CD4-positive, alpha-beta T cell (primary cell): ENCODE measurements at regions not wholly inside any gene's neighbourhood (a gene's known extent, or its start where the extent isn't known, plus 50 kb on each side); places are given as distances from the start of the nearest gene placed in this dataset.

ENCODE experiments used
- ATAC-seq: fragments of 200-7000 bp; cut with Tn5 transposase; one replicate; pipeline ENCODE4 v1.10.0; 2022; ENCODE audit warnings: mild to moderate bottlenecking; ENCODE audit not compliant: poor library complexity
- CTCF ChIA-PET: fragments of 350-600 bp; sonication (Branson Sonifier 250); formaldehyde crosslinking; loops from one replicate; lab custom pipeline; 2021; ENCODE audit warnings: antibody characterized with exemption, inconsistent platforms; lab: Charles Lee
- POLR2A ChIA-PET: fragments of 350-600 bp; sonication (Branson Sonifier 250); formaldehyde crosslinking; loops from one replicate; lab custom pipeline; 2021; ENCODE audit warnings: antibody characterized with exemption, inconsistent platforms; lab: Charles Lee
- DNase-seq, 14 experiments: peaks; one replicate each; pipeline ENCODE4 v3.0.0-alpha.2; 2013 to 2020; ENCODE audit warnings: mixed read lengths in 2 of 14
- H3K27ac ChIP-seq, 2 donors: one replicate each; pipeline versions ENCODE4 v1.5.1 to v1.7.0; 2013; ENCODE audit warnings: low read length in 2 of 2, low read depth in 1 of 2, mild to moderate bottlenecking in 1 of 2
- H3K27me3 ChIP-seq, 2 experiments: 1 replicate in 1 of 2; 2 replicates in 1 of 2; pipeline versions ENCODE4 v1.6.1 to v1.7.0; 2013; ENCODE audit warnings: low read length in 2 of 2, control low read depth in 1 of 2, mild to moderate bottlenecking in 1 of 2, moderate library complexity in 1 of 2; ENCODE audit not compliant: insufficient read depth in 2 of 2, control insufficient read depth in 1 of 2
- H3K36me3 ChIP-seq: one replicate; pipeline ENCODE4 v1.6.1; 2013; ENCODE audit warnings: low read length, control low read depth; ENCODE audit not compliant: insufficient read depth
- H3K4me1 ChIP-seq: one replicate; pipeline ENCODE4 v1.6.1; 2013; ENCODE audit warnings: low read length, control low read depth; ENCODE audit not compliant: insufficient read depth
- H3K4me3 ChIP-seq: one replicate; pipeline ENCODE4 v1.5.1; 2013; ENCODE audit warnings: mild to moderate bottlenecking, low read length, moderate library complexity
- H3K9me3 ChIP-seq, 2 experiments: 1 replicate in 1 of 2; 2 replicates in 1 of 2; pipeline versions ENCODE4 v1.6.1 to v1.7.0; 2013; ENCODE audit warnings: low read length in 2 of 2, mild to moderate bottlenecking in 2 of 2, control low read depth in 1 of 2, moderate library complexity in 1 of 2; ENCODE audit not compliant: control insufficient read depth in 1 of 2, insufficient read depth in 1 of 2
- H3K27ac Mint-ChIP-seq: one replicate; pipeline ENCODE4 v1.8.0; 2020; ENCODE audit warnings: mixed read lengths
- H3K27me3 Mint-ChIP-seq: one replicate; pipeline ENCODE4 v1.8.0; 2021; ENCODE audit warnings: mixed read lengths
- H3K36me3 Mint-ChIP-seq: one replicate; pipeline ENCODE4 v1.8.0; 2021; ENCODE audit warnings: low read depth, mixed read lengths
- H3K4me1 Mint-ChIP-seq: one replicate; pipeline ENCODE4 v1.8.0; 2021; ENCODE audit warnings: low read depth, mixed read lengths
- H3K4me3 Mint-ChIP-seq: one replicate; pipeline ENCODE4 v1.8.0; 2020; ENCODE audit warnings: mild to moderate bottlenecking, mixed read lengths
- H3K9me3 Mint-ChIP-seq: one replicate; pipeline ENCODE4 v1.8.0; 2020; ENCODE audit warnings: mixed read lengths
- intact Hi-C, 2 experiments: fragments of 100-400 bp; cut with DNase I in 1 of 2; cut with micrococcal nuclease in 1 of 2; formaldehyde crosslinking; loops; one replicate each; pipeline versions ENCODE4 v1.15.1 to v1.9.0; 2023 to 2025; cut with DNase I, micrococcal nuclease
- TF ChIP-seq, protein P1 (sequence below): fragments of 200-600 bp; IDR thresholded peaks from one replicate; pipeline ENCODE4 v1.8.0; 2022; ENCODE audit warnings: antibody characterized with exemption, mild to moderate bottlenecking

DNA sequence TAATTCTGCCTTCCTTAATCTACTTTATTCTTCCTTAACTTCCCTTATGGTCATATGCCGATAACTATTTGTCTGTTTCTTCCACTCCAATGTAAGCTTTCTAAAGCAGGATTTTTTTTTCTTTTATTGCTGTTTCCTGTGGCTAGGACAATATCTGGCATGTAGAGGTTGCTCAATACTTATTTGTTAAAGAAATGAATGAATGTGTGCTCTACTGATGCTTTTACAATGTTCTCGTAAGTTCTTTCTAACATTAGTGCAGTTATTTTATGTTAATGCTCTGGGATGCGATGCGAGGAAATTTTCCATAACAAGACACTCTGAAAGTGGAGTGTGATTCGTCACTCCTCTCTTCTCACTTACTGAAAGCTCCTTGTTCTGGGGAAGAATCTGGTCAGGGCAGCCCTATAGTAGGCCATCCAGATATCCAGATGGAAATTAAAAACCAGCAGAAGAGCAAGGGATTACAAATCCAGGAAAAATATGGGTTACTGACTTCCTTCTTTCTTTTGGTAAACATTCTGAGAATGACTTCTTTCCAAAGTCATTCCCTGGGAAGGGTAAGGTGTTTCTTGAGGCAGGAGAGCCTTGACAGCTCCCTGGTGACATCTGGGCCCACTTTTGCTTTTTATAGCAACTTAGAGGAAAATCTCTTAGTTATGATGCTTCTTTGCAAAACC, 420.4 kb downstream of the PDCD6IP start:
- Mint-ChIP-seq H3K27ac (no peak overlapping the region), H3K36me3 (no peaks in the 10 kb centered on the region), H3K27me3 (no peaks in the 10 kb centered on the region), H3K4me1 (no peaks in the 10 kb centered on the region), H3K9me3 (no peaks in the 10 kb centered on the region), H3K4me3 (no peak overlapping the region)
- ATAC-seq (no peak), DNase-seq (no peak)
- Histone ChIP-seq H3K4me1 (no peaks in the 10 kb centered on the region), H3K36me3 (no peaks in the 10 kb centered on the region), H3K27me3 (no peaks in the 10 kb centered on the region), H3K27ac (no peak overlapping the region), H3K4me3 (no peak overlapping the region), H3K9me3 (no peaks in the 10 kb centered on the region)
- ChIA-PET POLR2A (no interaction called here), CTCF (no interaction called here)
- TF ChIP-seq, protein P1, sequence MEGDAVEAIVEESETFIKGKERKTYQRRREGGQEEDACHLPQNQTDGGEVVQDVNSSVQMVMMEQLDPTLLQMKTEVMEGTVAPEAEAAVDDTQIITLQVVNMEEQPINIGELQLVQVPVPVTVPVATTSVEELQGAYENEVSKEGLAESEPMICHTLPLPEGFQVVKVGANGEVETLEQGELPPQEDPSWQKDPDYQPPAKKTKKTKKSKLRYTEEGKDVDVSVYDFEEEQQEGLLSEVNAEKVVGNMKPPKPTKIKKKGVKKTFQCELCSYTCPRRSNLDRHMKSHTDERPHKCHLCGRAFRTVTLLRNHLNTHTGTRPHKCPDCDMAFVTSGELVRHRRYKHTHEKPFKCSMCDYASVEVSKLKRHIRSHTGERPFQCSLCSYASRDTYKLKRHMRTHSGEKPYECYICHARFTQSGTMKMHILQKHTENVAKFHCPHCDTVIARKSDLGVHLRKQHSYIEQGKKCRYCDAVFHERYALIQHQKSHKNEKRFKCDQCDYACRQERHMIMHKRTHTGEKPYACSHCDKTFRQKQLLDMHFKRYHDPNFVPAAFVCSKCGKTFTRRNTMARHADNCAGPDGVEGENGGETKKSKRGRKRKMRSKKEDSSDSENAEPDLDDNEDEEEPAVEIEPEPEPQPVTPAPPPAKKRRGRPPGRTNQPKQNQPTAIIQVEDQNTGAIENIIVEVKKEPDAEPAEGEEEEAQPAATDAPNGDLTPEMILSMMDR, result no peak
- intact Hi-C loops, result no loop called here

DNA sequence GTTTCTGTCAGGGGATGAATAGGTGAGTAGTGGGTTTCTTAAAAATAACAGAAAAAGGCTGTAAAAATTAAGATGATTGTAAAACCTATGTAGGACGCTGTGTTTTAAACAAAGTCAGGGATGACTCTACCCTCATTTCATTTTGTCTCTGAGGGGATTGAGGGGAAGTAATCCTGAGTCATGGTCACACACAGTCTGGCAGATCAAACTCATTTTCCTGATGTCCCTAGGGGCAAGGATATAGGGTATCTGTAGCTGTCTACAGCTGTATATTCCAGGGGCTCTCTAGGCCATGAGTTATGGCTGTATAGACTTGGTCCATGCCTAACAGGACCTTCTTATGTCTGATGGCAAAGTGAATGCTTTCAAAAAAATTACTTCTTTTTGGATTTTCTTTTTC, 421.1 kb downstream of the PDCD6IP start:
- CTCF ChIA-PET, result no interaction called here
- Mint-ChIP-seq H3K36me3 (no peaks in the 10 kb centered on the region), H3K4me3 (no peak overlapping the region), H3K4me1 (no peaks in the 10 kb centered on the region), H3K9me3 (no peaks in the 10 kb centered on the region), H3K27me3 (no peaks in the 10 kb centered on the region), H3K27ac (no peak overlapping the region)
- Histone ChIP-seq H3K27ac (no peak overlapping the region), H3K9me3 (no peaks in the 10 kb centered on the region), H3K27me3 (no peaks in the 10 kb centered on the region), H3K4me3 (no peak overlapping the region), H3K4me1 (no peaks in the 10 kb centered on the region), H3K36me3 (no peaks in the 10 kb centered on the region)
- DNase-seq (no peak), ATAC-seq (no peak)
- TF ChIP-seq, protein P1, result no peak
- intact Hi-C loops, result no loop called here
- POLR2A ChIA-PET, result no interaction called here

DNA sequence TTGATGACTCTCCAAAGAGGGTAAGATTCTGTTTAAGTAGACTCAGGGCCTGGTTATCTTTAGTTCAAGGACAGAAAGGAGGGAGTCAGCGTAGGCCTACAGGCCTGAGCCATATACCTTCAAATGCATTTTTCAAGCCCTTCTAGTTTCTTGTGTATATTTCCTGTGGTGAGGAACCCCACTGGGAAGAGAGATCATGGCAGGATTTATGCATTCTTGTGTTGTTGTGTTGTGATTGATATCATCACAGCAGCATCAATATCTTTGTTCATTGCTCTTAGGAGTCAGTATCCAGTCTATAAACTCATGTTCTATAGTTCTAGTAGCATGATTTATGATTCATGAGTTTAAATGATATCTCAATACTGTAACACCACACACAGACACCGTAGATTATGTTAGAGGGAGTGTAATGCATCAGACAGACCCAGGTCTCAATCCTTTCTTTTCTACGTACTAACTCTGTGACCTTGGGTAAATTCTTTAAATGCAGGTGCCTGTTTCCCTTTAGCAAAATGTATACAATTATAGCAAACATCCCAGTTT, 427.5 kb downstream of the PDCD6IP start:
- CTCF ChIA-PET, result no interaction called here
- no peaks in the 10 kb centered on the region for H3K9me3 ChIP-seq
- H3K9me3 Mint-ChIP-seq, result no peaks in the 10 kb centered on the region
- no peaks in the 10 kb centered on the region for H3K27me3 Mint-ChIP-seq
- no peaks in the 10 kb centered on the region for H3K4me1 Mint-ChIP-seq
- H3K27me3 ChIP-seq, result no peaks in the 10 kb centered on the region
- POLR2A ChIA-PET, result no interaction called here
- DNase-seq (no peak), ATAC-seq (no peak)
- H3K27ac ChIP-seq, result no peak overlapping the region
- no peaks in the 10 kb centered on the region for H3K36me3 ChIP-seq
- H3K4me3 Mint-ChIP-seq, result no peak overlapping the region
- H3K4me3 ChIP-seq, result no peak overlapping the region
- H3K27ac Mint-ChIP-seq, result no peak overlapping the region
- TF ChIP-seq, protein P1, result no peak
- H3K36me3 Mint-ChIP-seq, result no peaks in the 10 kb centered on the region
- intact Hi-C loops, result no loop called here
- no peaks in the 10 kb centered on the region for H3K4me1 ChIP-seq
